Progenitor cell of endocrine pancreas (in vitro differentiated cells): ENCODE measurements at regions not wholly inside any gene's neighbourhood (a gene's known extent, or its start where the extent isn't known, plus 50 kb on each side); places are given as distances from the start of the nearest gene placed in this dataset.

Experiments
- DNase-seq: peaks from one replicate; pipeline ENCODE4 v3.0.0; 2021; ENCODE audit warnings: low spot score; ENCODE audit not compliant: unreplicated experiment
- H3K27ac Mint-ChIP-seq: 2 replicates; pipeline ENCODE4 v1.8.0; 2021; ENCODE audit warnings: mild to moderate bottlenecking, moderate library complexity, mixed read lengths
- H3K27me3 Mint-ChIP-seq: 2 replicates; pipeline ENCODE4 v1.8.0; 2021; ENCODE audit warnings: mixed read lengths
- H3K36me3 Mint-ChIP-seq: 2 replicates; pipeline ENCODE4 v1.8.0; 2022; ENCODE audit warnings: mixed read lengths; ENCODE audit not compliant: insufficient read depth
- H3K4me1 Mint-ChIP-seq: 2 replicates; pipeline ENCODE4 v1.8.0; 2021; ENCODE audit warnings: low read depth, mixed read lengths
- H3K4me3 Mint-ChIP-seq: 2 replicates; pipeline ENCODE4 v1.8.0; 2021; ENCODE audit warnings: low read depth, mild to moderate bottlenecking, moderate library complexity, mixed read lengths
- H3K9me3 Mint-ChIP-seq: 2 replicates; pipeline ENCODE4 v1.8.0; 2021; ENCODE audit warnings: low read depth, mixed read lengths
- CTCF ChIP-seq: fragments of 200-600 bp; sonication (generic); IDR thresholded peaks from one replicate; pipeline ENCODE4 v1.5.0; 2021; ENCODE audit warnings: antibody characterized with exemption, mild to moderate bottlenecking; ENCODE audit not compliant: unreplicated experiment

GRCh38 chr5:22998362-22998761, 145.2 kb upstream of the CDH12 start:
- no peak overlapping the region for H3K4me3 Mint-ChIP-seq
- no peaks in the 10 kb centered on the region for H3K4me1 Mint-ChIP-seq
- TF ChIP-seq CTCF: no peak
- no peaks in the 10 kb centered on the region for H3K9me3 Mint-ChIP-seq
- DNase-seq: no peak
- no peaks in the 10 kb centered on the region for H3K27me3 Mint-ChIP-seq
- no peak overlapping the region for H3K27ac Mint-ChIP-seq
- no peaks in the 10 kb centered on the region for H3K36me3 Mint-ChIP-seq

- H3K9me3 Mint-ChIP-seq: no peaks in the 10 kb centered on the region
- no peaks in the 10 kb centered on the region for H3K36me3 Mint-ChIP-seq
- no peak overlapping the region for H3K27ac Mint-ChIP-seq
- no peaks in the 10 kb centered on the region for H3K27me3 Mint-ChIP-seq
- H3K4me1 Mint-ChIP-seq: no peaks in the 10 kb centered on the region
- H3K4me3 Mint-ChIP-seq: no peak overlapping the region
- DNase-seq: no peak
- no peak for TF ChIP-seq CTCF
Observed at GRCh38 chr5:22988937-22989336, 135.8 kb upstream of the CDH12 start.

GRCh38 chr5:22986281-22986680, 133.1 kb upstream of the CDH12 start:
- H3K4me3 Mint-ChIP-seq: no peak overlapping the region
- DNase-seq: no peak
- no peaks in the 10 kb centered on the region for H3K9me3 Mint-ChIP-seq
- no peaks in the 10 kb centered on the region for H3K4me1 Mint-ChIP-seq
- no peak overlapping the region for H3K27ac Mint-ChIP-seq
- H3K36me3 Mint-ChIP-seq: no peaks in the 10 kb centered on the region
- H3K27me3 Mint-ChIP-seq: no peaks in the 10 kb centered on the region
- no peak for TF ChIP-seq CTCF

GRCh38 chr5:22985446-22985845, 132.3 kb upstream of the CDH12 start:
- no peak overlapping the region for H3K27ac Mint-ChIP-seq
- H3K4me3 Mint-ChIP-seq: no peak overlapping the region
- no peak for DNase-seq
- no peaks in the 10 kb centered on the region for H3K36me3 Mint-ChIP-seq
- no peaks in the 10 kb centered on the region for H3K9me3 Mint-ChIP-seq
- no peaks in the 10 kb centered on the region for H3K4me1 Mint-ChIP-seq
- TF ChIP-seq CTCF: no peak
- H3K27me3 Mint-ChIP-seq: no peaks in the 10 kb centered on the region

- Mint-ChIP-seq H3K27me3 (no peaks in the 10 kb centered on the region), H3K36me3 (no peaks in the 10 kb centered on the region), H3K9me3 (peaks cover 24% of the 10 kb centered on the region), H3K27ac (no peak overlapping the region), H3K4me1 (no peaks in the 10 kb centered on the region), H3K4me3 (no peak overlapping the region)
- no peak for TF ChIP-seq CTCF
- DNase-seq: no peak
Observed at GRCh38 chr5:22970956-22971618, 117.9 kb upstream of the CDH12 start.
